GM12878 (cell line): ENCODE measurements at regions not wholly inside any gene's neighbourhood (a gene's known extent, or its start where the extent isn't known, plus 50 kb on each side); places are given as distances from the start of the nearest gene placed in this dataset.

ENCODE experiments used
- ATAC-seq: fragments of 200-7000 bp; cut with Tn5 transposase; 3 replicates; pipeline ENCODE4 v1.9.1; 2020; ENCODE audit warnings: mild to moderate bottlenecking, moderate library complexity
- BruUV-seq: library from RNA; stranded (reverse); fragments of 400-500 nt; replicated peaks from 2 replicates; lab custom pipeline; 2021; lab: Mats Ljungman, UMichigan
- CTCF ChIA-PET: fragments of 300-600 bp; sonication (Branson Sonifier 250); formaldehyde crosslinking; extraction: SDS; loops from one replicate; lab custom pipeline; 2021; ENCODE audit warnings: inconsistent platforms; lab: Yijun Ruan, JAX
- POLR2A ChIA-PET: fragments of 350-600 bp; formaldehyde crosslinking; extraction: SDS; loops from one replicate; lab custom pipeline; 2021; ENCODE audit warnings: inconsistent platforms; lab: Charles Lee
- RAD21 ChIA-PET: fragments of 300-600 bp; sonication (Branson Sonifier 250); formaldehyde crosslinking; loops from one replicate; lab custom pipeline; 2023; ENCODE audit warnings: antibody characterized with exemption; ENCODE audit not compliant: unreplicated experiment; lab: Charles Lee
- SMC1A ChIA-PET: fragments of 300-600 bp; sonication (Branson Sonifier 250); formaldehyde crosslinking; loops from one replicate; lab custom pipeline; 2023; ENCODE audit not compliant: unreplicated experiment, uncharacterized antibody; lab: Charles Lee
- DNase-seq: peaks from one replicate; pipeline ENCODE4 v3.0.0-alpha.2; 2011; ENCODE audit warnings: low read depth, low spot score
- FAIRE-seq: peaks from 3 replicates; lab custom pipeline; 2011; peaks lifted over from hg19 to GRCh38; lab: Jason Lieb, UNC
- H2AFZ ChIP-seq: 2 replicates; pipeline ENCODE4 v1.6.0; 2011; ENCODE audit warnings: low read depth, low read length, control low read depth; ENCODE audit not compliant: control insufficient read depth
- H3K27ac ChIP-seq: 2 replicates; pipeline ENCODE4 v1.5.1; 2011; ENCODE audit warnings: control low read depth; ENCODE audit not compliant: control insufficient read depth, insufficient read depth
- H3K27me3 ChIP-seq, 2 experiments: replicated peaks in 1 of 2; 2 replicates each; pipeline versions ENCODE4 v1.6.0 to v1.6.1; 2011; ENCODE audit warnings: low read length in 1 of 2; ENCODE audit not compliant: control insufficient read depth in 2 of 2, insufficient read depth in 2 of 2
- H3K36me3 ChIP-seq, 2 experiments: 2 replicates each; pipeline ENCODE4 v1.5.1; 2011; ENCODE audit warnings: low read length in 1 of 2; ENCODE audit not compliant: control insufficient read depth in 2 of 2, insufficient read depth in 2 of 2
- H3K4me1 ChIP-seq: 2 replicates; pipeline ENCODE4 v1.6.1; 2011; ENCODE audit warnings: mild to moderate bottlenecking, low read length, moderate library complexity, mixed read lengths; ENCODE audit not compliant: control insufficient read depth, insufficient read depth
- H3K4me2 ChIP-seq: 2 replicates; pipeline ENCODE4 v1.6.0; 2011; ENCODE audit warnings: control low read depth; ENCODE audit not compliant: control insufficient read depth, insufficient read depth
- H3K4me3 ChIP-seq: fragments of 200-600 bp; sonication (generic); 2 replicates; pipeline ENCODE4 v1.5.1; 2016
- H3K79me2 ChIP-seq: 2 replicates; pipeline ENCODE4 v1.6.0; 2011; ENCODE audit warnings: low read length; ENCODE audit not compliant: control insufficient read depth, insufficient read depth
- H3K9ac ChIP-seq: 2 replicates; pipeline ENCODE4 v1.8.0; 2011; ENCODE audit warnings: low read length, control low read depth, mixed read lengths; ENCODE audit not compliant: control insufficient read depth, insufficient read depth
- H3K9me3 ChIP-seq: replicated peaks from 3 replicates; pipeline ENCODE4 v1.5.1; 2011; ENCODE audit warnings: mild to moderate bottlenecking, low read length; ENCODE audit not compliant: control insufficient read depth, insufficient read depth
- H4K20me1 ChIP-seq: 2 replicates; pipeline ENCODE4 v1.6.0; 2011; ENCODE audit not compliant: control insufficient read depth, insufficient read depth
- BMI1 ChIP-seq: fragments of 450-650 bp; IDR thresholded peaks from 2 replicates; pipeline ENCODE4 v1.6.1; 2016; ENCODE audit warnings: mild to moderate bottlenecking, moderate library complexity, borderline replicate concordance
- EZH2 ChIP-seq: IDR thresholded peaks from 2 replicates; pipeline ENCODE4 v1.6.1; 2012; ENCODE audit warnings: low read depth, mild to moderate bottlenecking, control low read depth, inconsistent platforms, low read length, borderline replicate concordance; ENCODE audit not compliant: control insufficient read depth
- FOXK2 ChIP-seq: fragments of 450-650 bp; IDR thresholded peaks from 2 replicates; pipeline ENCODE4 v1.6.1; 2017; ENCODE audit warnings: mild to moderate bottlenecking, moderate library complexity
- HDGF ChIP-seq: fragments of 450-650 bp; IDR thresholded peaks from 2 replicates; pipeline ENCODE4 v1.6.1; 2016; ENCODE audit warnings: antibody characterized with exemption
- IRF5 ChIP-seq: fragments of 450-650 bp; IDR thresholded peaks from 2 replicates; pipeline ENCODE4 v1.6.1; 2017; ENCODE audit warnings: borderline replicate concordance
- MYB ChIP-seq: fragments of 150-350 bp; IDR thresholded peaks from 2 replicates; pipeline ENCODE4 v1.6.1; 2014; ENCODE audit warnings: mild to moderate bottlenecking, low read depth, low read length, borderline replicate concordance
- NFXL1 ChIP-seq: fragments of 450-650 bp; IDR thresholded peaks from 2 replicates; pipeline ENCODE4 v1.6.1; 2017; ENCODE audit warnings: antibody characterized with exemption, mild to moderate bottlenecking, borderline replicate concordance
- POLR2AphosphoS2 ChIP-seq: IDR thresholded peaks from 2 replicates; pipeline ENCODE4 v1.6.1; 2011; ENCODE audit warnings: low read depth, mild to moderate bottlenecking, low read length, improper control_type of control experiment, moderate library complexity
- POLR2AphosphoS5 ChIP-seq: IDR thresholded peaks from 2 replicates; pipeline ENCODE4 v1.6.1; 2011; ENCODE audit warnings: mild to moderate bottlenecking, low read length, inconsistent platforms
- POU2F2 ChIP-seq: IDR thresholded peaks from 3 replicates; pipeline ENCODE4 v1.6.1; 2011; ENCODE audit warnings: low read depth, mild to moderate bottlenecking, low read length, borderline replicate concordance
- RBBP5 ChIP-seq: fragments of 200-600 bp; sonication (generic); conservative IDR thresholded peaks from 2 replicates; pipeline ENCODE4 v1.6.1; 2016
- REST ChIP-seq: IDR thresholded peaks from 2 replicates; pipeline ENCODE4 v1.6.1; 2012; ENCODE audit warnings: mild to moderate bottlenecking, low read depth, low read length
- SMARCA5 ChIP-seq: fragments of 450-650 bp; IDR thresholded peaks from 2 replicates; pipeline ENCODE4 v1.6.1; 2017; ENCODE audit warnings: mild to moderate bottlenecking
- SUPT20H ChIP-seq: IDR thresholded peaks from 2 replicates; pipeline ENCODE4 v1.6.1; 2011; ENCODE audit warnings: low read depth, mild to moderate bottlenecking, low read length, moderate library complexity, borderline replicate concordance; ENCODE audit not compliant: control insufficient read depth
- SUZ12 ChIP-seq: fragments of 200-600 bp; sonication (generic); IDR thresholded peaks from one replicate; pipeline ENCODE4 v1.6.1; 2018; ENCODE audit warnings: antibody characterized with exemption, mild to moderate bottlenecking; ENCODE audit not compliant: unreplicated experiment
- TCF3 ChIP-seq: IDR thresholded peaks from 2 replicates; pipeline ENCODE4 v1.6.1; 2012; ENCODE audit warnings: low read depth, mild to moderate bottlenecking, low read length, borderline replicate concordance; ENCODE audit not compliant: insufficient read depth
- ZSCAN29 ChIP-seq: fragments of 450-650 bp; IDR thresholded peaks from 2 replicates; pipeline ENCODE4 v1.6.1; 2017; ENCODE audit warnings: mild to moderate bottlenecking, moderate library complexity
- WGBS: methylation state at CpG from one replicate; pipeline ENCODE4 v1.1.6; 2016; ENCODE audit warnings: low lambda C conversion rate; ENCODE audit not compliant: insufficient replicate concordance, insufficient coverage; ENCODE audit errors: missing lambda C conversion rate; 5-methylcytosine and 5-hydroxymethylcytosine counted together
- in situ Hi-C: fragments of 300-500 bp; cut with MboI; formaldehyde crosslinking; loops from 9 replicates; pipeline ENCODE4 v1.14.3; 2018; ENCODE audit warnings: mixed read lengths
- intact Hi-C: fragments of 100-400 bp; cut with micrococcal nuclease; formaldehyde crosslinking; loops from one replicate; pipeline ENCODE4 v1.14.2; 2022; ENCODE audit not compliant: unreplicated experiment

- ChIA-PET CTCF (interaction anchor here (1.1 kb wide), 1 partner anchor 38 kb away, joined by 4 read pairs; no protein-coding TSS in a partner anchor), SMC1A (no interaction called here), POLR2A (no interaction called here), RAD21 (no interaction called here)
- 32% methylated on average over 3 of the region's 3 CpGs for WGBS
- Histone ChIP-seq H3K4me1 (no peaks in the 10 kb centered on the region), H3K27me3 (no peaks in the 10 kb centered on the region; a peak in 2 of 4 replicates), H4K20me1 (no peaks in the 10 kb centered on the region), H3K9me3 (no peaks in the 10 kb centered on the region), H3K4me2 (no peak overlapping the region), H3K79me2 (no peaks in the 10 kb centered on the region), H3K9ac (no peak overlapping the region), H3K36me3 (no peaks in the 10 kb centered on the region), H3K27ac (no peak overlapping the region), H3K4me3 (no peak overlapping the region), H2AFZ (no peak overlapping the region)
- intact Hi-C loops (no loop called here), in situ Hi-C loops (no loop called here)
- TF ChIP-seq RBBP5 (no peak), REST (no peak), POLR2AphosphoS2 (no peak), FOXK2 (no peak), EZH2 (no peak), MYB (no peak), NFXL1 (no peak), POU2F2 (no peak), BMI1 (no peak), HDGF (no peak), SUZ12 (no peak), ZSCAN29 (no peak), SUPT20H (no peak), SMARCA5 (no peak), POLR2AphosphoS5 (no peak), TCF3 (no peak), IRF5 (no peak)
- no TSS peak for BruUV-seq
- no peak for DNase-seq
- FAIRE-seq = no peak
- no peak for ATAC-seq
Measured at GRCh38 chr9:90953200-90953599, 151.6 kb downstream of the SYK start.
